ENCODE measurements at regions not wholly inside any gene's neighbourhood (a gene's known extent, or its start where the extent isn't known, plus 50 kb on each side); places are given as distances from the start of the nearest gene placed in this dataset.

DNA sequence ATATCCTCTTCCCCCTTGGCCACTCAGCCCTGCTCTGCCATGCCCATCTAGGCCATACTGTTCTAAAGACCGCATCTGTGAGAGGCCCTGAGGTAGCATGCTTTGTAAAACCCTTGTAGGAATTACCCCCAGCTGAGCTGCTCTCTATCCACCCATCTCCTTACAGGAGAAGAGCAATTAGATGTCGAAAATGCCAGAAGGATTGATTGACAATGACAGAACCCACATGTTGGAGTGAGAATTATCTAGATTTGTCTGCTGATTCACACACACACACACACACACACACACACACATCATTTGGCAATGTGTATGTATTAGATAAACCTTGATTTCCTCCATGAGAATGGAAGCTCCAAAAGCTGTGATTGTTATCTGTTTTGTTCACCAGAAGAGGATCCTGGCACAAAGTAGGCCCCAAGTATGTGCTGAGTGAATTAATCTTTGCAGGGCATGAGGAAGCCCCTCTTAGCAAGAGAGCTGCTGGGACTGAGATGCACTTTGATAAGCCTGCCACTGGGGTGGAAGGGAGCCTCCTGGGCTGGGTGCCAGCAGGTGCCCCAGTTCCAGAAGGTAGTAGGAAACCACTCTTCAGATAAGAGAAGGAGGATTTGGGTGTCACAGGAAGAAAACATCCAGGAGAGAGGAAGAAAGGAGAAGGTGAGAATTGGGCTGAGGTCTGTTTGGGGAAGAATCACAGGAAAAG lies 187.5 kb upstream of the ADO start:
- DNase-seq (ENCODE audit: low read depth, low spot score) (no peak), FAIRE-seq (no peak)

GRCh38 chr10:62617652-62618051 lies 186.9 kb upstream of the ADO start:
- no peak overlapping the region for H3K27ac ChIP-seq (ENCODE audit: control insufficient read depth, insufficient read depth, low read length)
- no peak overlapping the region for H2AFZ ChIP-seq (ENCODE audit: control insufficient read depth, low read length)
- H3K4me3 ChIP-seq (ENCODE audit: control insufficient read depth in 2 of 3, extremely low read depth in 1 of 3, insufficient read depth in 2 of 3, low read depth in 1 of 3, low read length in 3 of 3): no peak overlapping the region
- no peaks in the 10 kb centered on the region for H4K20me1 ChIP-seq (ENCODE audit: control insufficient read depth, extremely low read depth, insufficient read depth, low read length)
- no peak for TF ChIP-seq EZH2 (IDR thresholded peaks at IDR 0.05; ENCODE audit: low read length)
- TF ChIP-seq, protein P1, sequence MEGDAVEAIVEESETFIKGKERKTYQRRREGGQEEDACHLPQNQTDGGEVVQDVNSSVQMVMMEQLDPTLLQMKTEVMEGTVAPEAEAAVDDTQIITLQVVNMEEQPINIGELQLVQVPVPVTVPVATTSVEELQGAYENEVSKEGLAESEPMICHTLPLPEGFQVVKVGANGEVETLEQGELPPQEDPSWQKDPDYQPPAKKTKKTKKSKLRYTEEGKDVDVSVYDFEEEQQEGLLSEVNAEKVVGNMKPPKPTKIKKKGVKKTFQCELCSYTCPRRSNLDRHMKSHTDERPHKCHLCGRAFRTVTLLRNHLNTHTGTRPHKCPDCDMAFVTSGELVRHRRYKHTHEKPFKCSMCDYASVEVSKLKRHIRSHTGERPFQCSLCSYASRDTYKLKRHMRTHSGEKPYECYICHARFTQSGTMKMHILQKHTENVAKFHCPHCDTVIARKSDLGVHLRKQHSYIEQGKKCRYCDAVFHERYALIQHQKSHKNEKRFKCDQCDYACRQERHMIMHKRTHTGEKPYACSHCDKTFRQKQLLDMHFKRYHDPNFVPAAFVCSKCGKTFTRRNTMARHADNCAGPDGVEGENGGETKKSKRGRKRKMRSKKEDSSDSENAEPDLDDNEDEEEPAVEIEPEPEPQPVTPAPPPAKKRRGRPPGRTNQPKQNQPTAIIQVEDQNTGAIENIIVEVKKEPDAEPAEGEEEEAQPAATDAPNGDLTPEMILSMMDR (optimal IDR thresholded peaks at IDR 0.05 in 1 of 3, IDR thresholded peaks at IDR 0.05 in 1 of 3, conservative IDR thresholded peaks at IDR 0.05 in 1 of 3; ENCODE audit: extremely low read depth in 1 of 3, insufficient read depth in 2 of 3, low read length in 3 of 3): no peak
- no peaks in the 10 kb centered on the region for H3K27me3 ChIP-seq (ENCODE audit: control insufficient read depth, extremely low read depth, insufficient read depth, low read length)
- no peaks in the 10 kb centered on the region for H3K36me3 ChIP-seq (ENCODE audit: control insufficient read depth in 2 of 2, extremely low read depth in 1 of 2, insufficient read depth in 2 of 2, low read length in 2 of 2)
- H3K4me2 ChIP-seq (ENCODE audit: control insufficient read depth, extremely low read depth, insufficient read depth, low read depth, low read length): no peak overlapping the region
- no peaks in the 10 kb centered on the region for H3K79me2 ChIP-seq (ENCODE audit: control insufficient read depth, insufficient read depth, low read length)
- H3K9ac ChIP-seq (ENCODE audit: control insufficient read depth, extremely low read depth, insufficient read depth, low read length): no peak overlapping the region
- no peaks in the 10 kb centered on the region for H3K9me3 ChIP-seq (ENCODE audit: control insufficient read depth, low read depth, low read length)
- H3K9me1 ChIP-seq (ENCODE audit: control insufficient read depth, extremely low read depth, insufficient read depth, low read length): no peaks in the 10 kb centered on the region
- no peak for FAIRE-seq
- no peak for DNase-seq (ENCODE audit: low read depth, low spot score)
- H3K4me1 ChIP-seq (ENCODE audit: control insufficient read depth, extremely low read depth, insufficient read depth, low read length): peaks cover 5% of the 10 kb centered on the region
- dilution Hi-C loops (cut with MboI; ENCODE audit: extremely low pct_ligation_motif_present, low sequenced_read_pairs): loop anchor here (25.0 kb wide), 1 partner anchor 195 kb away; the partner anchor contains the start of genes ADO and EGR2

More for the DNA sequence above, 187.5 kb upstream of the ADO start:
- no peak overlapping the region for H3K4me2 ChIP-seq (ENCODE audit: control insufficient read depth, extremely low read depth, insufficient read depth, low read depth, low read length)
- no peaks in the 10 kb centered on the region for H3K79me2 ChIP-seq (ENCODE audit: control insufficient read depth, insufficient read depth, low read length)
- H3K4me3 ChIP-seq (ENCODE audit: control insufficient read depth in 2 of 3, extremely low read depth in 1 of 3, insufficient read depth in 2 of 3, low read depth in 1 of 3, low read length in 3 of 3): no peak overlapping the region
- TF ChIP-seq, protein P1 (optimal IDR thresholded peaks at IDR 0.05 in 1 of 3, IDR thresholded peaks at IDR 0.05 in 1 of 3, conservative IDR thresholded peaks at IDR 0.05 in 1 of 3; ENCODE audit: extremely low read depth in 1 of 3, insufficient read depth in 2 of 3, low read length in 3 of 3): no peak
- TF ChIP-seq EZH2 (IDR thresholded peaks at IDR 0.05; ENCODE audit: low read length): no peak
- H3K36me3 ChIP-seq (ENCODE audit: control insufficient read depth in 2 of 2, extremely low read depth in 1 of 2, insufficient read depth in 2 of 2, low read length in 2 of 2): no peaks in the 10 kb centered on the region
- no peak overlapping the region for H2AFZ ChIP-seq (ENCODE audit: control insufficient read depth, low read length)
- H3K9ac ChIP-seq (ENCODE audit: control insufficient read depth, extremely low read depth, insufficient read depth, low read length): no peak overlapping the region
- no peak overlapping the region for H3K27ac ChIP-seq (ENCODE audit: control insufficient read depth, insufficient read depth, low read length)
- H4K20me1 ChIP-seq (ENCODE audit: control insufficient read depth, extremely low read depth, insufficient read depth, low read length): no peaks in the 10 kb centered on the region
- no peaks in the 10 kb centered on the region for H3K9me1 ChIP-seq (ENCODE audit: control insufficient read depth, extremely low read depth, insufficient read depth, low read length)
- no peaks in the 10 kb centered on the region for H3K9me3 ChIP-seq (ENCODE audit: control insufficient read depth, low read depth, low read length)
- dilution Hi-C loops (cut with MboI; ENCODE audit: extremely low pct_ligation_motif_present, low sequenced_read_pairs): loop anchor here (25.0 kb wide), 1 partner anchor 195 kb away; the partner anchor contains the start of genes ADO and EGR2
- no peaks in the 10 kb centered on the region for H3K27me3 ChIP-seq (ENCODE audit: control insufficient read depth, extremely low read depth, insufficient read depth, low read length)
- peaks cover 5% of the 10 kb centered on the region for H3K4me1 ChIP-seq (ENCODE audit: control insufficient read depth, extremely low read depth, insufficient read depth, low read length)
